ENCODE measurements at regions not wholly inside any gene's neighbourhood (a gene's known extent, or its start where the extent isn't known, plus 50 kb on each side); places are given as distances from the start of the nearest gene placed in this dataset.

- no peaks in the 10 kb centered on the region for H3K4me1 ChIP-seq
- peaks cover 0 to 2% (median 0%) of the 10 kb centered on the region in 12 donors for H3K9me3 ChIP-seq
- no peak overlapping the region for H3K4me3 ChIP-seq
- H3K27me3 ChIP-seq: peaks cover 0 to 11% (median 0%) of the 10 kb centered on the region in 9 donors
- no peak for ATAC-seq
- intact Hi-C loops (cut with DNase I): no loop called here
- H3K27ac ChIP-seq: no peak overlapping the region
- DNase-seq: no peak
- TF ChIP-seq POLR2A (IDR thresholded peaks at IDR 0.05) (no peak), CTCF (IDR thresholded peaks at IDR 0.05) (no peak)
- 71 to 77% (median 75%) methylated on average over 4 of the region's 4 CpGs for WGBS, 4 donors
- H3K36me3 ChIP-seq: no peaks in the 10 kb centered on the region
These were observed 1042.1 kb downstream of the TYW1 start for GRCh38 chr7:68038621-68039314.

GRCh38 chr7:68041554-68041953 lies 1044.9 kb downstream of the TYW1 start:
- no peak for TF ChIP-seq POLR2A (IDR thresholded peaks at IDR 0.05)
- no peak for TF ChIP-seq CTCF (IDR thresholded peaks at IDR 0.05)
- Histone ChIP-seq H3K9me3 (peaks cover 0 to 2% (median 0%) of the 10 kb centered on the region in 12 donors), H3K27me3 (peaks cover 0 to 5% (median 0%) of the 10 kb centered on the region in 9 donors), H3K36me3 (no peaks in the 10 kb centered on the region), H3K4me3 (no peak overlapping the region), H3K27ac (no peak overlapping the region), H3K4me1 (no peaks in the 10 kb centered on the region)
- ATAC-seq (no peak), DNase-seq (no peak)
- 50 to 65% (median 63%) methylated on average over 6 of the region's 6 CpGs for WGBS, 4 donors
- intact Hi-C loops (cut with DNase I): no loop called here

- Histone ChIP-seq H3K36me3 (no peaks in the 10 kb centered on the region), H3K27ac (no peak overlapping the region), H3K4me1 (no peaks in the 10 kb centered on the region), H3K9me3 (no peaks in the 10 kb centered on the region), H3K27me3 (peaks cover 0 to 4% (median 0%) of the 10 kb centered on the region in 9 donors), H3K4me3 (no peak overlapping the region)
- TF ChIP-seq CTCF (IDR thresholded peaks at IDR 0.05): no peak
- TF ChIP-seq POLR2A (IDR thresholded peaks at IDR 0.05): no peak
- 70 to 88% (median 76%) methylated on average over 4 of the region's 4 CpGs for WGBS, 4 donors
- intact Hi-C loops (cut with DNase I): no loop called here
- ATAC-seq (no peak), DNase-seq (no peak)
These were observed 1046.9 kb downstream of the TYW1 start for GRCh38 chr7:68043546-68043945.

GRCh38 chr7:68050627-68051026 lies 1054.0 kb downstream of the TYW1 start:
- no peaks in the 10 kb centered on the region for H3K4me1 ChIP-seq
- no peak overlapping the region for H3K27ac ChIP-seq
- DNase-seq: no peak
- no peaks in the 10 kb centered on the region for H3K36me3 ChIP-seq
- no peaks in the 10 kb centered on the region for H3K9me3 ChIP-seq
- ATAC-seq: no peak
- intact Hi-C loops (cut with DNase I): no loop called here
- 87 to 92% (median 90%) methylated on average over 9 of the region's 9 CpGs for WGBS, 4 donors
- no peaks in the 10 kb centered on the region for H3K27me3 ChIP-seq
- no peak overlapping the region for H3K4me3 ChIP-seq
- TF ChIP-seq CTCF (IDR thresholded peaks at IDR 0.05) (no peak), POLR2A (IDR thresholded peaks at IDR 0.05) (no peak)
